ENCODE measurements at regions not wholly inside any gene's neighbourhood (a gene's known extent, or its start where the extent isn't known, plus 50 kb on each side); places are given as distances from the start of the nearest gene placed in this dataset.

DNA sequence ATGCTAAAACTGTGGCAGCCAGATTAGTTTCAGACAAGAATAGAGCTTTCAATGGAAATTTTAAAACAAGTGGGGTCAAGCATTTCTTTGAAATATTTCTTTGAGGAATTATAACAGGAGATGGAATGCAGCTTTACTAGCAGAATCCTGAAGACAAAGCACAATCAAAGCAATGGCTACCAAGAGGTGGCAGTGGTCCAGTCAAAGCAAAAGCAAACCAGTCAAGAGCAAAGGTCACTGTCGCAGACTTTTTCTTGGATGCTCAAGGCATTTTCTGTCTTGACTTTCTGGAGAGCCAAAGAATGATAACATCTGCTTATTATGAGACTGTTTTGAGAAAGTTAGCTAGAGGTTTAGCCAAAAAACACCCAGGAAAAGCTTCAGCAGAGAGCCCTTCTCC lies 351.2 kb upstream of the DLGAP1 start:
- TF ChIP-seq, protein P1, sequence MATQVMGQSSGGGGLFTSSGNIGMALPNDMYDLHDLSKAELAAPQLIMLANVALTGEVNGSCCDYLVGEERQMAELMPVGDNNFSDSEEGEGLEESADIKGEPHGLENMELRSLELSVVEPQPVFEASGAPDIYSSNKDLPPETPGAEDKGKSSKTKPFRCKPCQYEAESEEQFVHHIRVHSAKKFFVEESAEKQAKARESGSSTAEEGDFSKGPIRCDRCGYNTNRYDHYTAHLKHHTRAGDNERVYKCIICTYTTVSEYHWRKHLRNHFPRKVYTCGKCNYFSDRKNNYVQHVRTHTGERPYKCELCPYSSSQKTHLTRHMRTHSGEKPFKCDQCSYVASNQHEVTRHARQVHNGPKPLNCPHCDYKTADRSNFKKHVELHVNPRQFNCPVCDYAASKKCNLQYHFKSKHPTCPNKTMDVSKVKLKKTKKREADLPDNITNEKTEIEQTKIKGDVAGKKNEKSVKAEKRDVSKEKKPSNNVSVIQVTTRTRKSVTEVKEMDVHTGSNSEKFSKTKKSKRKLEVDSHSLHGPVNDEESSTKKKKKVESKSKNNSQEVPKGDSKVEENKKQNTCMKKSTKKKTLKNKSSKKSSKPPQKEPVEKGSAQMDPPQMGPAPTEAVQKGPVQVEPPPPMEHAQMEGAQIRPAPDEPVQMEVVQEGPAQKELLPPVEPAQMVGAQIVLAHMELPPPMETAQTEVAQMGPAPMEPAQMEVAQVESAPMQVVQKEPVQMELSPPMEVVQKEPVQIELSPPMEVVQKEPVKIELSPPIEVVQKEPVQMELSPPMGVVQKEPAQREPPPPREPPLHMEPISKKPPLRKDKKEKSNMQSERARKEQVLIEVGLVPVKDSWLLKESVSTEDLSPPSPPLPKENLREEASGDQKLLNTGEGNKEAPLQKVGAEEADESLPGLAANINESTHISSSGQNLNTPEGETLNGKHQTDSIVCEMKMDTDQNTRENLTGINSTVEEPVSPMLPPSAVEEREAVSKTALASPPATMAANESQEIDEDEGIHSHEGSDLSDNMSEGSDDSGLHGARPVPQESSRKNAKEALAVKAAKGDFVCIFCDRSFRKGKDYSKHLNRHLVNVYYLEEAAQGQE (IDR thresholded peaks at IDR 0.05; ENCODE audit: low read depth): no peak
- TF ChIP-seq EP300 (IDR thresholded peaks at IDR 0.05; ENCODE audit: borderline replicate concordance) (no peak), CEBPB (IDR thresholded peaks at IDR 0.05) (no peak), YY1 (IDR thresholded peaks at IDR 0.05; ENCODE audit: low read depth) (no peak), TCF12 (IDR thresholded peaks at IDR 0.05; ENCODE audit: low read depth) (no peak), RAD21 (IDR thresholded peaks at IDR 0.05; ENCODE audit: low read depth) (no peak)
- TF ChIP-seq, protein P2, sequence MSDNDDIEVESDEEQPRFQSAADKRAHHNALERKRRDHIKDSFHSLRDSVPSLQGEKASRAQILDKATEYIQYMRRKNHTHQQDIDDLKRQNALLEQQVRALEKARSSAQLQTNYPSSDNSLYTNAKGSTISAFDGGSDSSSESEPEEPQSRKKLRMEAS (IDR thresholded peaks at IDR 0.05): no peak
